ENCODE measurements at regions not wholly inside any gene's neighbourhood (a gene's known extent, or its start where the extent isn't known, plus 50 kb on each side); places are given as distances from the start of the nearest gene placed in this dataset.

DNA sequence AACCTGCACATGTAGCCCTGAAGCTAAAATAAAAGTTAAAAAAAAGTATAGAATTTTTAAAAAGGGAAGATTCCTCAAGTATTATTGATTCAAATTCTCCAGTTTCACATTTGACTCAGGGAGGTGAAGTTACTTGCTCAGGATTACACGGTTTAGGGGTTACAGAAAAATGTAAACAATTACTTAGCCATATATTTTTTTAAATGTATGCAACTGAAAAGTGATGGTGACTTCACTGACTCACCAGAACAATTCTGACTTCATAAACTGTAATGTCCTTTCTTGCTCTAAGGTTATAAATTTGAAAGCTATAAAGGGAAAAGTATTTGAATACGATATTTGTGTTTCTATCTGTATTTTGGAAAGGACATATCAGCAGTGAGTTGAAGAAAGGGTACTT, 371.2 kb downstream of the SPRY1 start:
- TF ChIP-seq POLR2AphosphoS5 (IDR thresholded peaks at IDR 0.05; ENCODE audit: low read depth, low read length) (no peak), TAF1 (IDR thresholded peaks at IDR 0.05; ENCODE audit: borderline replicate concordance, low read depth, low read length) (no peak), POLR2A (IDR thresholded peaks at IDR 0.05; ENCODE audit: low read depth, low read length) (no peak)

All from GM12892 (cell line).